ENCODE measurements at regions not wholly inside any gene's neighbourhood (a gene's known extent, or its start where the extent isn't known, plus 50 kb on each side); places are given as distances from the start of the nearest gene placed in this dataset.
"Not testable (repeated sequence)": the region's sequence is repeated elsewhere in the genome, so short reads cannot be mapped to it uniquely, and the experiment has no call there.

GRCh38 chr2:13660231-13660630 lies 943.5 kb downstream of the TRIB2 start:
- TF ChIP-seq, protein P1, sequence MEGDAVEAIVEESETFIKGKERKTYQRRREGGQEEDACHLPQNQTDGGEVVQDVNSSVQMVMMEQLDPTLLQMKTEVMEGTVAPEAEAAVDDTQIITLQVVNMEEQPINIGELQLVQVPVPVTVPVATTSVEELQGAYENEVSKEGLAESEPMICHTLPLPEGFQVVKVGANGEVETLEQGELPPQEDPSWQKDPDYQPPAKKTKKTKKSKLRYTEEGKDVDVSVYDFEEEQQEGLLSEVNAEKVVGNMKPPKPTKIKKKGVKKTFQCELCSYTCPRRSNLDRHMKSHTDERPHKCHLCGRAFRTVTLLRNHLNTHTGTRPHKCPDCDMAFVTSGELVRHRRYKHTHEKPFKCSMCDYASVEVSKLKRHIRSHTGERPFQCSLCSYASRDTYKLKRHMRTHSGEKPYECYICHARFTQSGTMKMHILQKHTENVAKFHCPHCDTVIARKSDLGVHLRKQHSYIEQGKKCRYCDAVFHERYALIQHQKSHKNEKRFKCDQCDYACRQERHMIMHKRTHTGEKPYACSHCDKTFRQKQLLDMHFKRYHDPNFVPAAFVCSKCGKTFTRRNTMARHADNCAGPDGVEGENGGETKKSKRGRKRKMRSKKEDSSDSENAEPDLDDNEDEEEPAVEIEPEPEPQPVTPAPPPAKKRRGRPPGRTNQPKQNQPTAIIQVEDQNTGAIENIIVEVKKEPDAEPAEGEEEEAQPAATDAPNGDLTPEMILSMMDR (IDR thresholded peaks at IDR 0.05; ENCODE audit: unreplicated experiment), result no peak
- Mint-ChIP-seq H3K4me1 (ENCODE audit: low read depth) (no peaks in the 10 kb centered on the region), H3K27ac (no peak overlapping the region)

GRCh38 chr2:13662055-13662454 lies 945.3 kb downstream of the TRIB2 start:
- Mint-ChIP-seq H3K36me3 (ENCODE audit: insufficient read depth) (no peaks in the 10 kb centered on the region), H3K27ac (no peak overlapping the region), H3K4me1 (ENCODE audit: low read depth) (no peaks in the 10 kb centered on the region), H3K27me3 (no peaks in the 10 kb centered on the region), H3K4me3 (ENCODE audit: low read depth) (no peak overlapping the region), H3K9me3 (ENCODE audit: low read depth) (peaks cover 3% of the 10 kb centered on the region)
- TF ChIP-seq, protein P1 (IDR thresholded peaks at IDR 0.05; ENCODE audit: unreplicated experiment), result no peak
- no peak for DNase-seq (ENCODE audit: low spot score, unreplicated experiment)

More at GRCh38 chr2:13660231-13660630, 943.5 kb downstream of the TRIB2 start:
- Mint-ChIP-seq H3K27me3 (no peaks in the 10 kb centered on the region), H3K4me3 (ENCODE audit: low read depth) (no peak overlapping the region), H3K9me3 (ENCODE audit: low read depth) (peaks cover 3% of the 10 kb centered on the region), H3K36me3 (ENCODE audit: insufficient read depth) (no peaks in the 10 kb centered on the region)
- no peak for DNase-seq (ENCODE audit: low spot score, unreplicated experiment)

DNA sequence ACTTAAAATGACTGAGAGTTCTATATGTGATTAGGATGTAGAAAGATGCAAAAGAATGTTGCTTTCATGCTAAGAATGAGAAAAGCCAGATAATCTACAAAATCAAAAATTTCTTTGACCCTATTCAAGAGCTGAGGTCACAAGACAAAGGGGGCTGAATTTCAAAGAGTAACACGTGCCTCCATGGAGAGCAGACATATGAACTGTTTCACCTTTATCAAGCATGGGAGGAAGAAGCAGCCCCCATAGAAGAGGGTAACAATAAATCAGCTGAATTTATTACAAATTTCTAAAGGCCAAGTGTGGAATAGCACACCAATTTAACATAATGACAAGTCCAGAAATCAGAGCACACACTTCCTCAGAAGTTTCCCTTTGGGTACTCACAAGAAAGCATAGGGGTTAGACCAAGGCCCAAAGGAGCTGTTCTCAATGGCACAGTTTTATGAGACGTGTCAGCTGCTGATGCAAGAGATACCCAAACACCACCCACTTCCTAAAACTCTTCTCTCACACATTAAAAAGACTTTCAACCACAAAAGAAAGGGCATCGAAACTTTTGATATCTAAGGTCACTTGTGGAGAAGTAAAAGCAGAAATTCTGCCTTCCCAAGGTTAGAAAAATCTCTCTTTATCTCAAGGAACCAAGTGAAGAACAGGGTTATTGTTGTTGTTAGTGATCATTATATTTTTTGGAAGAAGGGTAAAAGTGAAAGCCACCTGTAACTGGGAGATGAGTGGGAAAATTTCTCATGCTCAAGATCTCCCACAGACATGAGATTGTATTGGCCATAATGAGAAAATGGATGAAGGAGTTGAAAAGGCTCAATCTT lies 950.1 kb downstream of the TRIB2 start:
- DNase-seq (ENCODE audit: low spot score, unreplicated experiment), result no peak
- Mint-ChIP-seq H3K4me1 (ENCODE audit: low read depth) (no peaks in the 10 kb centered on the region), H3K27me3 (no peaks in the 10 kb centered on the region), H3K36me3 (ENCODE audit: insufficient read depth) (no peaks in the 10 kb centered on the region), H3K27ac (no peak overlapping the region), H3K4me3 (ENCODE audit: low read depth) (no peak overlapping the region), H3K9me3 (ENCODE audit: low read depth) (peaks cover 13% of the 10 kb centered on the region)
- TF ChIP-seq, protein P1 (IDR thresholded peaks at IDR 0.05; ENCODE audit: unreplicated experiment), result no peak

- no peak overlapping the region for H3K4me3 Mint-ChIP-seq (ENCODE audit: low read depth)
- no peak for DNase-seq (ENCODE audit: low spot score, unreplicated experiment)
- no peak overlapping the region for H3K27ac Mint-ChIP-seq
- TF ChIP-seq, protein P1 (IDR thresholded peaks at IDR 0.05; ENCODE audit: unreplicated experiment), result no peak
- no peaks in the 10 kb centered on the region for H3K4me1 Mint-ChIP-seq (ENCODE audit: low read depth)
- H3K36me3 Mint-ChIP-seq (ENCODE audit: insufficient read depth), result no peaks in the 10 kb centered on the region
- H3K9me3 Mint-ChIP-seq (ENCODE audit: low read depth), result peaks cover 13% of the 10 kb centered on the region
- no peaks in the 10 kb centered on the region for H3K27me3 Mint-ChIP-seq
Measured at GRCh38 chr2:13667415-13667757, 950.6 kb downstream of the TRIB2 start.

- Mint-ChIP-seq H3K4me1 (ENCODE audit: low read depth) (no peaks in the 10 kb centered on the region), H3K9me3 (ENCODE audit: low read depth) (peaks cover 10% of the 10 kb centered on the region), H3K27ac (no peak overlapping the region), H3K4me3 (ENCODE audit: low read depth) (no peak overlapping the region), H3K36me3 (ENCODE audit: insufficient read depth) (no peaks in the 10 kb centered on the region), H3K27me3 (no peaks in the 10 kb centered on the region)
- TF ChIP-seq, protein P1 (IDR thresholded peaks at IDR 0.05; ENCODE audit: unreplicated experiment), result no peak
- DNase-seq (ENCODE audit: low spot score, unreplicated experiment), result no peak
Measured at GRCh38 chr2:13669607-13670006, 952.9 kb downstream of the TRIB2 start.

GRCh38 chr2:13673821-13674220 lies 957.1 kb downstream of the TRIB2 start:
- H3K27me3 Mint-ChIP-seq; H3K27ac Mint-ChIP-seq; H3K4me1 Mint-ChIP-seq (ENCODE audit: low read depth); H3K9me3 Mint-ChIP-seq (ENCODE audit: low read depth); H3K4me3 Mint-ChIP-seq (ENCODE audit: low read depth); DNase-seq (ENCODE audit: low spot score, unreplicated experiment); H3K36me3 Mint-ChIP-seq (ENCODE audit: insufficient read depth): not testable (repeated sequence)
